HepG2 (cell line): ENCODE measurements at regions not wholly inside any gene's neighbourhood (a gene's known extent, or its start where the extent isn't known, plus 50 kb on each side); places are given as distances from the start of the nearest gene placed in this dataset.

ENCODE experiments used
- ATAC-seq: fragments of 200-7000 bp; cut with Tn5 transposase; 3 replicates; pipeline ENCODE4 v1.9.1; 2020; ENCODE audit warnings: mild to moderate bottlenecking, moderate library complexity
- BruUV-seq: library from RNA; stranded (reverse); fragments of 400-500 nt; replicated peaks from 2 replicates; lab custom pipeline; 2021; lab: Mats Ljungman, UMichigan
- CTCF ChIA-PET: fragments of 300-600 bp; formaldehyde crosslinking; extraction: SDS; loops from one replicate; lab custom pipeline; 2021; ENCODE audit warnings: low total read pairs, inconsistent platforms, low intra/inter-chr PET ratio; lab: Yijun Ruan, JAX
- POLR2A ChIA-PET: fragments of 350-600 bp; sonication (Branson Sonifier 250); formaldehyde crosslinking; loops from one replicate; lab custom pipeline; 2020; ENCODE audit warnings: antibody characterized with exemption, inconsistent platforms; lab: Yijun Ruan, JAX
- DNase-seq: peaks from one replicate; pipeline ENCODE4 v3.0.0-alpha.2; 2015; ENCODE audit warnings: low spot score
- FAIRE-seq: peaks from 3 replicates; lab custom pipeline; 2011; peaks lifted over from hg19 to GRCh38; lab: Jason Lieb, UNC
- H2AFZ ChIP-seq: one replicate; pipeline ENCODE4 v1.6.1; 2011; ENCODE audit warnings: low read length, inconsistent platforms
- H3K27ac ChIP-seq: fragments of 300-600 bp; 3 replicates; pipeline ENCODE4 v1.8.0; 2011; ENCODE audit warnings: mixed run types, mild to moderate bottlenecking, mixed read lengths, low read length, inconsistent platforms; ENCODE audit not compliant: insufficient read depth; ENCODE audit errors: extremely low read length
- H3K27me3 ChIP-seq, 2 experiments: fragments of 200-600 bp in 1 of 2; 2 replicates in 1 of 2; 3 replicates in 1 of 2; pipeline versions ENCODE4 v1.6.0 to v1.8.0; 2011; ENCODE audit warnings: low read length in 2 of 2, mild to moderate bottlenecking in 2 of 2, moderate library complexity in 2 of 2, inconsistent platforms in 1 of 2; ENCODE audit not compliant: insufficient read depth in 2 of 2, control insufficient read depth in 1 of 2
- H3K36me3 ChIP-seq, 2 experiments: fragments of 200-600 bp in 1 of 2; replicated peaks in 1 of 2; 2 replicates in 1 of 2; 3 replicates in 1 of 2; pipeline versions ENCODE4 v1.5.1 to v1.8.0; 2011; ENCODE audit warnings: low read length in 2 of 2, inconsistent platforms in 1 of 2; ENCODE audit not compliant: insufficient read depth in 2 of 2, control insufficient read depth in 1 of 2
- H3K4me1 ChIP-seq: 2 replicates; pipeline ENCODE4 v1.5.1; 2012; ENCODE audit warnings: low read length, inconsistent platforms; ENCODE audit not compliant: insufficient read depth
- H3K4me2 ChIP-seq: 2 replicates; pipeline ENCODE4 v1.6.0; 2011; ENCODE audit warnings: low read depth, low read length, inconsistent platforms
- H3K4me3 ChIP-seq, 3 experiments: fragments of 200-600 bp in 1 of 3; sonication (generic), shearing (Covaris generic) in 1 of 3; replicated peaks in 1 of 3; 2 replicates each; pipeline ENCODE4 v1.5.1; 2011 to 2016; ENCODE audit warnings: low read length in 3 of 3, inconsistent platforms in 2 of 3, low read depth in 2 of 3, mild to moderate bottlenecking in 2 of 3, control low read depth in 1 of 3, mixed read lengths in 1 of 3; ENCODE audit not compliant: insufficient read depth in 1 of 3
- H3K79me2 ChIP-seq: one replicate; pipeline ENCODE4 v1.6.1; 2011; ENCODE audit warnings: low read length, inconsistent platforms; ENCODE audit not compliant: insufficient read depth
- H3K9ac ChIP-seq: 2 replicates; pipeline ENCODE4 v1.6.0; 2011; ENCODE audit warnings: mild to moderate bottlenecking, low read depth, low read length, inconsistent platforms; ENCODE audit not compliant: insufficient read depth
- H3K9me3 ChIP-seq: 2 replicates; pipeline ENCODE4 v1.5.1; 2012; ENCODE audit warnings: mild to moderate bottlenecking, low read length
- H4K20me1 ChIP-seq: 2 replicates; pipeline ENCODE4 v1.6.0; 2011; ENCODE audit warnings: inconsistent platforms, mild to moderate bottlenecking, low read length, moderate library complexity; ENCODE audit not compliant: insufficient read depth
- CHCHD3 ChIP-seq: sonication (generic); formaldehyde crosslinking; IDR thresholded peaks from 2 replicates; pipeline ENCODE4 v1.8.0; 2022; ENCODE audit warnings: mild to moderate bottlenecking, missing genetic modification reagents, moderate library complexity
- EEA1 ChIP-seq: sonication (generic); formaldehyde crosslinking; IDR thresholded peaks from 2 replicates; pipeline ENCODE4 v1.5.1; 2020; ENCODE audit warnings: mild to moderate bottlenecking, missing genetic modification reagents, borderline replicate concordance
- FOXK1 ChIP-seq: sonication (generic); formaldehyde crosslinking; IDR thresholded peaks from 2 replicates; pipeline ENCODE4 v1.4.0; 2020; ENCODE audit warnings: low read depth, missing genetic modification reagents, borderline replicate concordance
- GPN1 ChIP-seq: sonication (generic); formaldehyde crosslinking; IDR thresholded peaks from 2 replicates; pipeline ENCODE4 v1.5.1; 2020; ENCODE audit warnings: missing genetic modification reagents, borderline replicate concordance
- HNRNPL ChIP-seq: fragments of 200-400 bp; formaldehyde crosslinking; IDR thresholded peaks from 2 replicates; pipeline ENCODE4 v1.6.1; 2017; ENCODE audit warnings: mild to moderate bottlenecking, low read depth, low read length
- NPAS2 ChIP-seq: sonication (generic); formaldehyde crosslinking; IDR thresholded peaks from 2 replicates; pipeline ENCODE4 v1.8.0; 2022; ENCODE audit warnings: mild to moderate bottlenecking, missing genetic modification reagents, borderline replicate concordance
- SETDB1 ChIP-seq: sonication (generic); formaldehyde crosslinking; IDR thresholded peaks from 2 replicates; pipeline ENCODE4 v1.5.1; 2020; ENCODE audit warnings: missing genetic modification reagents, mild to moderate bottlenecking, borderline replicate concordance
- ZFP36L1 ChIP-seq: sonication (generic); formaldehyde crosslinking; IDR thresholded peaks from 2 replicates; pipeline ENCODE4 v1.8.0; 2022; ENCODE audit warnings: mild to moderate bottlenecking, missing genetic modification reagents, moderate library complexity
- ZNF143 ChIP-seq: sonication (generic); formaldehyde crosslinking; IDR thresholded peaks from 2 replicates; pipeline ENCODE4 v1.4.0; 2020; ENCODE audit warnings: missing genetic modification reagents
- ZNF234 ChIP-seq: sonication (generic); formaldehyde crosslinking; conservative IDR thresholded peaks from 2 replicates; pipeline ENCODE4 v1.5.1; 2020; ENCODE audit warnings: mild to moderate bottlenecking, missing genetic modification reagents
- ZNF350 ChIP-seq: sonication (generic); formaldehyde crosslinking; IDR thresholded peaks from 2 replicates; pipeline ENCODE4 v1.4.0; 2020; ENCODE audit warnings: mild to moderate bottlenecking, low read depth, missing genetic modification reagents, borderline replicate concordance
- ZNF7 ChIP-seq: IDR thresholded peaks from 2 replicates; pipeline ENCODE4 v1.6.1; 2016; ENCODE audit warnings: missing biosample characterization, missing genetic modification reagents
- ZNF781 ChIP-seq: sonication (generic); formaldehyde crosslinking; IDR thresholded peaks from 2 replicates; pipeline ENCODE4 v1.5.1; 2020; ENCODE audit warnings: borderline replicate concordance, mild to moderate bottlenecking, missing genetic modification reagents; ENCODE audit errors: not compliant biosample characterization
- ZSCAN12 ChIP-seq: sonication (generic); formaldehyde crosslinking; IDR thresholded peaks from 2 replicates; pipeline ENCODE4 v1.9.0; 2021; ENCODE audit warnings: mild to moderate bottlenecking, missing genetic modification reagents
- WGBS: methylation state at CpG from one replicate; pipeline ENCODE4 v1.1.6; 2017; ENCODE audit warnings: low lambda C conversion rate; 5-methylcytosine and 5-hydroxymethylcytosine counted together
- in situ Hi-C: cut with HindIII; loops from 2 replicates; pipeline ENCODE4 v1.10.0; 2017; ENCODE audit warnings: low pct_unique_long_range_greater_than_20kb; ENCODE audit not compliant: extremely low pct_ligation_motif_present
- intact Hi-C: fragments of 100-400 bp; cut with micrococcal nuclease; formaldehyde crosslinking; loops from one replicate; pipeline ENCODE4 v1.10.0; 2022; ENCODE audit not compliant: unreplicated experiment
- TF ChIP-seq, protein P1 (sequence below): sonication (generic); formaldehyde crosslinking; IDR thresholded peaks from 2 replicates; pipeline ENCODE4 v1.9.0; 2022; ENCODE audit warnings: low read depth, missing genetic modification reagents
- TF ChIP-seq, protein P2 (sequence below): sonication (generic); formaldehyde crosslinking; IDR thresholded peaks from 2 replicates; pipeline ENCODE4 v1.8.0; 2022; ENCODE audit warnings: low read depth, missing genetic modification reagents
- TF ChIP-seq, protein P3 (sequence below): sonication (generic); formaldehyde crosslinking; IDR thresholded peaks from 2 replicates; pipeline ENCODE4 v1.8.1; 2023; ENCODE audit warnings: mild to moderate bottlenecking, missing genetic modification reagents, borderline replicate concordance

DNA sequence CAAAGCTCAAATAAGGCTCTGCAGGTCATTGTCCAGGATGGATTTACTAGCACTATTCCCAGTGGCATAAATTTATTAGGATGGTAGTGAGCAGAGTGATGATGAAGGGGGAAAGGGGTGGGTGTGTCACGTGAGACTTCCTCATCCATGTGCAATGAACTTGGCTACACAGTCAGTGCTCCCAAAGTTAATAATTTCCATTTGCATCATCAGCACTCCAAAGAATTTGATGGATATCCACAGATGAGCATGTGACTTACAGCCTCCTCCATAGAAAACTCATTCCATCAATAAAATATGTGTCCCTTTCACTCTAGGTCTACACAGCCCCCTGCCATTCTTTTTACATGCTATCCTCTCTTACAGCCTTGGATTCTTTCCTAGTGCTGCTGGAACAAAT is 142.6 kb upstream of the PLPP4 start:
- intact Hi-C loops (no loop called here), in situ Hi-C loops (no loop called here)
- ATAC-seq = no peak
- Histone ChIP-seq H3K4me3 (no peak overlapping the region), H3K4me1 (no peaks in the 10 kb centered on the region), H3K79me2 (no peaks in the 10 kb centered on the region), H3K27ac (no peak overlapping the region)
- no peak for DNase-seq
- no TSS peak for BruUV-seq
- no peak for TF ChIP-seq NPAS2 (CRISPR knock-in tag)
- no peak for TF ChIP-seq ZSCAN12 (CRISPR knock-in tag)
- no peak for TF ChIP-seq ZNF234 (CRISPR knock-in tag)
- no peak for TF ChIP-seq HNRNPL
- TF ChIP-seq, all 625 proteins: peak for 0
- Histone ChIP-seq H2AFZ (no peak overlapping the region), H3K9me3 (no peaks in the 10 kb centered on the region), H4K20me1 (no peaks in the 10 kb centered on the region), H3K4me2 (no peak overlapping the region), H3K27me3 (peaks cover 0 to 6% of the 10 kb centered on the region in 2 experiments; a peak in 2 of 5 replicates), H3K9ac (no peak overlapping the region), H3K36me3 (no peaks in the 10 kb centered on the region)
- ChIA-PET POLR2A (no interaction called here), CTCF (no interaction called here)
- WGBS = 7% methylated on average over 1 of the region's 1 CpG
- no peak for FAIRE-seq

DNA sequence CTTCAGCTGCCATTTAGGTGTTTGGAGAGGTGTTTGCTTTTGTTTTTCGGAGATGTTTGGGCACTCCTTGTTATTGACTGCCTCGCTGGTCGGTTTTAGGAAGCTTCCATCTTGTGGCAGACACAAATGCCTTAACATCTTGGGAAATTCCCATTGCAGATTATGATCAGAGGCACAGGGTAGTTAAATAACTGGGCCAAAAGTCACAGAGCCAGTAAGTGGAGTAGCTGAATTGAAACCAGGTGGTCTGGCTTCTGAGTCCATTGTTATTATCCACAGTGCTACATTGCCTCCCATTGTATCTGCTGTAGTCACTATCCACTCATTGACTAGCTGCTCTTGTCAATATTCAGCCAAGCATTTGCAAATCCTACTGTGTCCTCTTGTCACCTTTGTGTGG is 138.2 kb upstream of the PLPP4 start:
- Histone ChIP-seq H3K4me1 (no peaks in the 10 kb centered on the region), H3K79me2 (no peaks in the 10 kb centered on the region), H3K4me2 (no peak overlapping the region), H3K27ac (no peak overlapping the region), H3K9ac (no peak overlapping the region), H3K27me3 (peaks cover 0 to 6% of the 10 kb centered on the region in 2 experiments; a peak in 3 of 5 replicates), H3K4me3 (no peak overlapping the region), H3K36me3 (no peaks in the 10 kb centered on the region), H2AFZ (no peak overlapping the region), H4K20me1 (no peaks in the 10 kb centered on the region), H3K9me3 (no peaks in the 10 kb centered on the region)
- DNase-seq = no peak
- no peak for FAIRE-seq
- POLR2A ChIA-PET = no interaction called here
- WGBS = 0% methylated on average over 3 of the region's 3 CpGs
- BruUV-seq = no TSS peak
- intact Hi-C loops = no loop called here
- ATAC-seq = no peak
- in situ Hi-C loops = no loop called here
- CTCF ChIA-PET = no interaction called here
- no peak for TF ChIP-seq ZNF781 (CRISPR knock-in tag)
- no peak for TF ChIP-seq CHCHD3
- TF ChIP-seq EEA1 = no peak
- TF ChIP-seq ZFP36L1 (CRISPR knock-in tag) = no peak
- TF ChIP-seq ZNF143 (CRISPR knock-in tag) = no peak
- no peak for TF ChIP-seq ZNF350 (CRISPR knock-in tag)
- TF ChIP-seq, protein P1, sequence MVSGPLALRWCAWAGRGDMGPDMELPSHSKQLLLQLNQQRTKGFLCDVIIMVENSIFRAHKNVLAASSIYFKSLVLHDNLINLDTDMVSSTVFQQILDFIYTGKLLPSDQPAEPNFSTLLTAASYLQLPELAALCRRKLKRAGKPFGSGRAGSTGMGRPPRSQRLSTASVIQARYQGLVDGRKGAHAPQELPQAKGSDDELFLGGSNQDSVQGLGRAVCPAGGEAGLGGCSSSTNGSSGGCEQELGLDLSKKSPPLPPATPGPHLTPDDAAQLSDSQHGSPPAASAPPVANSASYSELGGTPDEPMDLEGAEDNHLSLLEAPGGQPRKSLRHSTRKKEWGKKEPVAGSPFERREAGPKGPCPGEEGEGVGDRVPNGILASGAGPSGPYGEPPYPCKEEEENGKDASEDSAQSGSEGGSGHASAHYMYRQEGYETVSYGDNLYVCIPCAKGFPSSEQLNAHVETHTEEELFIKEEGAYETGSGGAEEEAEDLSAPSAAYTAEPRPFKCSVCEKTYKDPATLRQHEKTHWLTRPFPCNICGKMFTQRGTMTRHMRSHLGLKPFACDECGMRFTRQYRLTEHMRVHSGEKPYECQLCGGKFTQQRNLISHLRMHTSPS (CRISPR knock-in tag) = no peak
- TF ChIP-seq, protein P2, sequence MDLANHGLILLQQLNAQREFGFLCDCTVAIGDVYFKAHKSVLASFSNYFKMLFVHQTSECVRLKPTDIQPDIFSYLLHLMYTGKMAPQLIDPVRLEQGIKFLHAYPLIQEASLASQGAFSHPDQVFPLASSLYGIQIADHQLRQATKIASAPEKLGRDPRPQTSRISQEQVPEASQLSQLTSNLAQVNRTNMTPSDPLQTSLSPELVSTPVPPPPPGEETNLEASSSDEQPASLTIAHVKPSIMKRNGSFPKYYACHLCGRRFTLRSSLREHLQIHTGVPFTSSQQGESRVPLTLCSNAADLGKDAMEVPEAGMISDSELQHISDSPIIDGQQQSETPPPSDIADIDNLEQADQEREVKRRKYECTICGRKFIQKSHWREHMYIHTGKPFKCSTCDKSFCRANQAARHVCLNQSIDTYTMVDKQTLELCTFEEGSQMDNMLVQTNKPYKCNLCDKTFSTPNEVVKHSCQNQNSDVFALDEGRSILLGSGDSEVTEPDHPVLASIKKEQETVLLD (CRISPR knock-in tag) = no peak
- TF ChIP-seq FOXK1 (CRISPR knock-in tag) = no peak
- no peak for TF ChIP-seq SETDB1 (CRISPR knock-in tag)
- TF ChIP-seq, protein P3, sequence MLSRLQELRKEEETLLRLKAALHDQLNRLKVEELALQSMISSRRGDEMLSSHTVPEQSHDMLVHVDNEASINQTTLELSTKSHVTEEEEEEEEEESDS (CRISPR knock-in tag) = no peak
- TF ChIP-seq ZNF7 (CRISPR knock-in tag) = no peak
- no peak for TF ChIP-seq GPN1 (CRISPR knock-in tag)
